HepG2 (cell line): ENCODE measurements at regions not wholly inside any gene's neighbourhood (a gene's known extent, or its start where the extent isn't known, plus 50 kb on each side); places are given as distances from the start of the nearest gene placed in this dataset.

Experiments used
- ATAC-seq: fragments of 200-7000 bp; cut with Tn5 transposase; 3 replicates; pipeline ENCODE4 v1.9.1; 2020; ENCODE audit warnings: mild to moderate bottlenecking, moderate library complexity
- BruUV-seq: library from RNA; stranded (reverse); fragments of 400-500 nt; replicated peaks from 2 replicates; lab custom pipeline; 2021; lab: Mats Ljungman, UMichigan
- CTCF ChIA-PET: fragments of 300-600 bp; formaldehyde crosslinking; extraction: SDS; loops from one replicate; lab custom pipeline; 2021; ENCODE audit warnings: low total read pairs, inconsistent platforms, low intra/inter-chr PET ratio; lab: Yijun Ruan, JAX
- POLR2A ChIA-PET: fragments of 350-600 bp; sonication (Branson Sonifier 250); formaldehyde crosslinking; loops from one replicate; lab custom pipeline; 2020; ENCODE audit warnings: antibody characterized with exemption, inconsistent platforms; lab: Yijun Ruan, JAX
- DNase-seq: peaks from one replicate; pipeline ENCODE4 v3.0.0-alpha.2; 2015; ENCODE audit warnings: low spot score
- FAIRE-seq: peaks from 3 replicates; lab custom pipeline; 2011; peaks lifted over from hg19 to GRCh38; lab: Jason Lieb, UNC
- H2AFZ ChIP-seq: one replicate; pipeline ENCODE4 v1.6.1; 2011; ENCODE audit warnings: low read length, inconsistent platforms
- H3K27ac ChIP-seq: fragments of 300-600 bp; 3 replicates; pipeline ENCODE4 v1.8.0; 2011; ENCODE audit warnings: mixed run types, mild to moderate bottlenecking, mixed read lengths, low read length, inconsistent platforms; ENCODE audit not compliant: insufficient read depth; ENCODE audit errors: extremely low read length
- H3K27me3 ChIP-seq, 2 experiments: fragments of 200-600 bp in 1 of 2; 2 replicates in 1 of 2; 3 replicates in 1 of 2; pipeline versions ENCODE4 v1.6.0 to v1.8.0; 2011; ENCODE audit warnings: low read length in 2 of 2, mild to moderate bottlenecking in 2 of 2, moderate library complexity in 2 of 2, inconsistent platforms in 1 of 2; ENCODE audit not compliant: insufficient read depth in 2 of 2, control insufficient read depth in 1 of 2
- H3K36me3 ChIP-seq, 2 experiments: fragments of 200-600 bp in 1 of 2; replicated peaks in 1 of 2; 2 replicates in 1 of 2; 3 replicates in 1 of 2; pipeline versions ENCODE4 v1.5.1 to v1.8.0; 2011; ENCODE audit warnings: low read length in 2 of 2, inconsistent platforms in 1 of 2; ENCODE audit not compliant: insufficient read depth in 2 of 2, control insufficient read depth in 1 of 2
- H3K4me1 ChIP-seq: 2 replicates; pipeline ENCODE4 v1.5.1; 2012; ENCODE audit warnings: low read length, inconsistent platforms; ENCODE audit not compliant: insufficient read depth
- H3K4me2 ChIP-seq: 2 replicates; pipeline ENCODE4 v1.6.0; 2011; ENCODE audit warnings: low read depth, low read length, inconsistent platforms
- H3K4me3 ChIP-seq, 3 experiments: fragments of 200-600 bp in 1 of 3; sonication (generic), shearing (Covaris generic) in 1 of 3; replicated peaks in 1 of 3; 2 replicates each; pipeline ENCODE4 v1.5.1; 2011 to 2016; ENCODE audit warnings: low read length in 3 of 3, inconsistent platforms in 2 of 3, low read depth in 2 of 3, mild to moderate bottlenecking in 2 of 3, control low read depth in 1 of 3, mixed read lengths in 1 of 3; ENCODE audit not compliant: insufficient read depth in 1 of 3
- H3K79me2 ChIP-seq: one replicate; pipeline ENCODE4 v1.6.1; 2011; ENCODE audit warnings: low read length, inconsistent platforms; ENCODE audit not compliant: insufficient read depth
- H3K9ac ChIP-seq: 2 replicates; pipeline ENCODE4 v1.6.0; 2011; ENCODE audit warnings: mild to moderate bottlenecking, low read depth, low read length, inconsistent platforms; ENCODE audit not compliant: insufficient read depth
- H3K9me3 ChIP-seq: 2 replicates; pipeline ENCODE4 v1.5.1; 2012; ENCODE audit warnings: mild to moderate bottlenecking, low read length
- H4K20me1 ChIP-seq: 2 replicates; pipeline ENCODE4 v1.6.0; 2011; ENCODE audit warnings: inconsistent platforms, mild to moderate bottlenecking, low read length, moderate library complexity; ENCODE audit not compliant: insufficient read depth
- CEBPZ ChIP-seq: IDR thresholded peaks from 2 replicates; pipeline ENCODE4 v1.6.1; 2012; ENCODE audit warnings: low read length, improper control_type of control experiment
- CENPX ChIP-seq: sonication (generic); formaldehyde crosslinking; IDR thresholded peaks from 2 replicates; pipeline ENCODE4 v1.9.0; 2021; ENCODE audit warnings: mild to moderate bottlenecking, missing genetic modification reagents, moderate library complexity
- HOXA7 ChIP-seq: sonication (generic); formaldehyde crosslinking; IDR thresholded peaks from 2 replicates; pipeline ENCODE4 v1.8.1; 2022; ENCODE audit warnings: mild to moderate bottlenecking, missing genetic modification reagents, moderate library complexity
- KDM6A ChIP-seq: IDR thresholded peaks from 2 replicates; pipeline ENCODE4 v1.6.1; 2016; ENCODE audit warnings: low read depth
- PHB2 ChIP-seq: fragments of 450-650 bp; IDR thresholded peaks from 2 replicates; pipeline ENCODE4 v1.6.1; 2018; ENCODE audit not compliant: partially characterized antibody
- ZC3H4 ChIP-seq: sonication (generic); formaldehyde crosslinking; IDR thresholded peaks from 2 replicates; pipeline ENCODE4 v1.4.0; 2020; ENCODE audit warnings: missing genetic modification reagents, borderline replicate concordance
- ZSCAN29 ChIP-seq: sonication (generic); formaldehyde crosslinking; conservative IDR thresholded peaks from 2 replicates; pipeline ENCODE4 v1.4.0; 2020; ENCODE audit warnings: mild to moderate bottlenecking, missing genetic modification reagents
- WGBS: methylation state at CpG from one replicate; pipeline ENCODE4 v1.1.6; 2017; ENCODE audit warnings: low lambda C conversion rate; 5-methylcytosine and 5-hydroxymethylcytosine counted together
- in situ Hi-C: cut with HindIII; loops from 2 replicates; pipeline ENCODE4 v1.10.0; 2017; ENCODE audit warnings: low pct_unique_long_range_greater_than_20kb; ENCODE audit not compliant: extremely low pct_ligation_motif_present
- intact Hi-C: fragments of 100-400 bp; cut with micrococcal nuclease; formaldehyde crosslinking; loops from one replicate; pipeline ENCODE4 v1.10.0; 2022; ENCODE audit not compliant: unreplicated experiment
- TF ChIP-seq, protein P1 (sequence below): sonication (generic); formaldehyde crosslinking; IDR thresholded peaks from 2 replicates; pipeline ENCODE4 v1.9.0; 2021; ENCODE audit warnings: missing genetic modification reagents, borderline replicate concordance
- TF ChIP-seq, protein P2 (sequence below): sonication (generic); formaldehyde crosslinking; IDR thresholded peaks from 2 replicates; pipeline ENCODE4 v1.5.0; 2020; ENCODE audit warnings: missing genetic modification reagents, mild to moderate bottlenecking, borderline replicate concordance
- TF ChIP-seq, protein P3 (sequence below): sonication (generic); formaldehyde crosslinking; IDR thresholded peaks from 2 replicates; pipeline ENCODE4 v1.4.0; 2020; ENCODE audit warnings: missing genetic modification reagents, mild to moderate bottlenecking, borderline replicate concordance

DNA sequence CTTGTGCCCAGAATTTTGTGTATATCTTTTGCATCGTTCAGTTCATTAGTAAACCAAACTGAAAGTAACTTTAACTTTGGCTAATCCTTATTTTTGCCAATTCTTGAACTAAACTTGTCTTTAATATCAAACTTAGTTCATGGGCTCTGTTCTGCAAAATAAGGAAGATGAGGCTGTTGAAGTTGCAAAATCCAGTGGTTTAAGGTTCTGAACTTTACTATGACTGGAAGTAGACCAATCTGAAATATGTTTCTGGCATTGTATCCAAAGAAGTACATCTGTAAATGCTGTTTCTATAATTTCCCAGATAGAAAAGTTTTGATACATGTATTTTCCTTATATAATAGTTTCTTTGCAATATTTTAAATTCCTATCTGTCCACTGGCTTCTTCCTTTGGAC lies 238.1 kb downstream of the CETN3 start:
- DNase-seq, result no peak
- in situ Hi-C loops (no loop called here), intact Hi-C loops (no loop called here)
- Histone ChIP-seq H3K9ac (no peak overlapping the region), H3K9me3 (no peaks in the 10 kb centered on the region), H3K4me2 (no peak overlapping the region), H3K27me3 (no peaks in the 10 kb centered on the region), H3K36me3 (no peaks in the 10 kb centered on the region), H2AFZ (no peak overlapping the region), H3K4me1 (no peaks in the 10 kb centered on the region; the same call in 1 of the 2 replicates), H4K20me1 (no peaks in the 10 kb centered on the region), H3K79me2 (no peaks in the 10 kb centered on the region), H3K4me3 (no peak overlapping the region), H3K27ac (no peak overlapping the region)
- ChIA-PET POLR2A (no interaction called here), CTCF (no interaction called here)
- BruUV-seq, result no TSS peak
- TF ChIP-seq, protein P1, sequence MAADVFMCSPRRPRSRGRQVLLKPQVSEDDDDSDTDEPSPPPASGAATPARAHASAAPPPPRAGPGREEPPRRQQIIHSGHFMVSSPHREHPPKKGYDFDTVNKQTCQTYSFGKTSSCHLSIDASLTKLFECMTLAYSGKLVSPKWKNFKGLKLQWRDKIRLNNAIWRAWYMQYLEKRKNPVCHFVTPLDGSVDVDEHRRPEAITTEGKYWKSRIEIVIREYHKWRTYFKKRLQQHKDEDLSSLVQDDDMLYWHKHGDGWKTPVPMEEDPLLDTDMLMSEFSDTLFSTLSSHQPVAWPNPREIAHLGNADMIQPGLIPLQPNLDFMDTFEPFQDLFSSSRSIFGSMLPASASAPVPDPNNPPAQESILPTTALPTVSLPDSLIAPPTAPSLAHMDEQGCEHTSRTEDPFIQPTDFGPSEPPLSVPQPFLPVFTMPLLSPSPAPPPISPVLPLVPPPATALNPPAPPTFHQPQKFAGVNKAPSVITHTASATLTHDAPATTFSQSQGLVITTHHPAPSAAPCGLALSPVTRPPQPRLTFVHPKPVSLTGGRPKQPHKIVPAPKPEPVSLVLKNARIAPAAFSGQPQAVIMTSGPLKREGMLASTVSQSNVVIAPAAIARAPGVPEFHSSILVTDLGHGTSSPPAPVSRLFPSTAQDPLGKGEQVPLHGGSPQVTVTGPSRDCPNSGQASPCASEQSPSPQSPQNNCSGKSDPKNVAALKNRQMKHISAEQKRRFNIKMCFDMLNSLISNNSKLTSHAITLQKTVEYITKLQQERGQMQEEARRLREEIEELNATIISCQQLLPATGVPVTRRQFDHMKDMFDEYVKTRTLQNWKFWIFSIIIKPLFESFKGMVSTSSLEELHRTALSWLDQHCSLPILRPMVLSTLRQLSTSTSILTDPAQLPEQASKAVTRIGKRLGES (CRISPR knock-in tag), result no peak
- TF ChIP-seq PHB2, result no peak
- 0% methylated on average over 1 of the region's 1 CpG for WGBS
- FAIRE-seq, result no peak
- no peak for ATAC-seq

GRCh38 chr5:90170261-90170660 lies 239.3 kb downstream of the CETN3 start:
- no TSS peak for BruUV-seq
- Histone ChIP-seq H3K9ac (no peak overlapping the region), H3K79me2 (no peaks in the 10 kb centered on the region), H3K4me1 (no peaks in the 10 kb centered on the region; the same call in 1 of the 2 replicates), H3K4me3 (no peak overlapping the region), H3K36me3 (no peaks in the 10 kb centered on the region), H4K20me1 (no peaks in the 10 kb centered on the region), H2AFZ (no peak overlapping the region), H3K9me3 (no peaks in the 10 kb centered on the region), H3K27ac (no peak overlapping the region), H3K27me3 (no peaks in the 10 kb centered on the region), H3K4me2 (no peak overlapping the region)
- in situ Hi-C loops, result no loop called here
- DNase-seq (no peak), ATAC-seq (no peak), FAIRE-seq (no peak)
- 0% methylated on average over 1 of the region's 1 CpG for WGBS
- CTCF ChIA-PET, result no interaction called here
- POLR2A ChIA-PET, result no interaction called here
- intact Hi-C loops, result no loop called here
- no peak for TF ChIP-seq ZC3H4 (CRISPR knock-in tag)
- TF ChIP-seq ZSCAN29 (CRISPR knock-in tag), result no peak
- TF ChIP-seq, protein P2, sequence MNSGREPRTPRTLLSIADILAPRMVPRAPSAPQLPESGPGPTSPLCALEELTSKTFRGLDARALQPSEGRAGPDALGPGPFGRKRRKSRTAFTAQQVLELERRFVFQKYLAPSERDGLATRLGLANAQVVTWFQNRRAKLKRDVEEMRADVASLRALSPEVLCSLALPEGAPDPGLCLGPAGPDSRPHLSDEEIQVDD (CRISPR knock-in tag), result no peak
- TF ChIP-seq KDM6A, result no peak
- TF ChIP-seq CENPX (CRISPR knock-in tag), result no peak
- TF ChIP-seq, protein P3, sequence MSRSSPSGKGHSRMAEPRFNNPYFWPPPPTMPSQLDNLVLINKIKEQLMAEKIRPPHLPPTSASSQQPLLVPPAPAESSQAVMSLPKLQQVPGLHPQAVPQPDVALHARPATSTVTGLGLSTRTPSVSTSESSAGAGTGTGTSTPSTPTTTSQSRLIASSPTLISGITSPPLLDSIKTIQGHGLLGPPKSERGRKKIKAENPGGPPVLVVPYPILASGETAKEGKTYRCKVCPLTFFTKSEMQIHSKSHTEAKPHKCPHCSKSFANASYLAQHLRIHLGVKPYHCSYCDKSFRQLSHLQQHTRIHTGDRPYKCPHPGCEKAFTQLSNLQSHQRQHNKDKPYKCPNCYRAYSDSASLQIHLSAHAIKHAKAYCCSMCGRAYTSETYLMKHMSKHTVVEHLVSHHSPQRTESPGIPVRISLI (CRISPR knock-in tag), result no peak
- no peak for TF ChIP-seq CEBPZ
- no peak for TF ChIP-seq HOXA7 (CRISPR knock-in tag)
